Stimulated activated CD4-positive, alpha-beta T cell treated with anti-CD3 and anti-CD28 coated beads, Interleukin-15, amount 100 ng/mL, for 48 hours (primary cell): ENCODE measurements at regions not wholly inside any gene's neighbourhood (a gene's known extent, or its start where the extent isn't known, plus 50 kb on each side); places are given as distances from the start of the nearest gene placed in this dataset.

Experiments
- DNase-seq, 2 donors: peaks; one replicate each; pipeline ENCODE4 v3.0.0-alpha.2; 2020; ENCODE audit warnings: low read depth in 2 of 2

DNA sequence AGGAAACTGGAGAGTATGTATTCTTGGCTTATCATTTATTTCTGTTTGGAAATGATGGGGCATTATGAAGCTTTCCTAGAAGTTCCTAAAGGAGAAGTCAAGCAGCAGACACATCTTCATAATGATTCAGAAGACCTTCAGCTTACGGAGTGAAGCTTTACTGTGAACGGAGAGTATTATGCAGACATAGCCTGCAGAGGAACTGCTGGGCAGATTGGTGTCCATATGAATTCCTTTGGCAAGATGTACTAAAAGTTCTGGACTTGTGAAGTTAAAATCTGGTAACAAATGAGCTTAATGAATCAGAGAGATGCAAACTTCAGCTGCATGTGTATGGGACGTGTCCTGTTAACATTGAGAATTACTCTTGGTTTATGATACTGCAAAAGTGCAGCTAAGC lies 60.1 kb downstream of the NABP1 start:
- no peak for DNase-seq

DNA sequence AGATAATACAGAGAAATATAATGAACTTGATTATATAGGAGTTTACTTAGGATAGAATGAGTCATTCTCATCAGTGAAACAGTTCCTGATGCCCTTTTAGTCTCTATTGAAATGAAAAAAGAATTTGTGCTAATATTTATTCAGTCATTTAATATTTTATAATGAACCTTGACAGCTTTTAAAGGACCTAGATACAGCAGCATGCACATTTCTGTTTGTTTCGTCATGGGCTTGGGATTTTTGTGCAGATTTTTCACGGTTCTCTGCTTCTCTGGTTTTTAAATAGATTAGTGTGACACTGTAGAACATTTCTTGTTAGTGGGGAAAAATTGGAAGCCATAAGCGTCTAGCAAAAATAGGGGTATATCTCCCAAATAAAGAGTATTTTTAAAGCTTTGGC lies 60.7 kb downstream of the NABP1 start:
- DNase-seq: no peak

DNA sequence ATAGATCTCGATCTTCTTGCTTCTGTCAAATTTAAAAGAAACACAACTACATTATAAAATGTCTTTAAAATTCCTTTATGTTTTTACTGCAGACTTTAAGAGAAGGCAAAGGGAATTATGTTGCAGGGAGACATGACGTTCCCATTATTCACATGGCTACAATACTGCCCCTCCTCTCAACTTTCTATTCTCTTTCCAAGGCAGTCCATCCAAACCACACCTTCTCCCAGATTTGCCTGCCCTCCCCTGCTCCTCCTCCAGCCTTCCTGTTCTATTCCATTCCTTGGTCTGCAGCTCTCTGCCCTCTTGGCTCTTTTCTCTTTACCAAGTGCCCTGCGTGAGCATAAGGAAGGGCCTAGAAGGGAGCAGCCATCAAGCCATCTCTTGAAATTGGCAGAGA lies 61.3 kb downstream of the NABP1 start:
- DNase-seq: no peak

DNA sequence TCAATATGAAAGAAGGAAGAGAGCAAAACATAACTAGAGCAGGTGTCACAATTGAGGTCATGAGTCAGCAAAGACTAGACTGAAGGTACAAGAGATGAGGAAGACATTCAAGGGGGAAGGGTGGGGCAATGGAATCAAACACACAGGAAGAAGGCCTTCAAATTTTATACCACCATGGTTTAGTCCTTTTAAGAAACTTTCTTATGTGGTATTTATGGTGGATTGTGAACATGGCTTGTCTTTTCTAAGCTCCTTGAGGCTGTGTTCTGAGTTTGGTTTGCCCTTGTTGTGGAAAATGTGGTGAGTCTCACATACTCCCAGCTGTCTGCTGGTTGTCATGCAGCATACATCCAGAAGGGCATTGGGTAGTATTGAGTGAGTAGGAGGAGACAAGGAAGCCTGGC lies 62.1 kb downstream of the NABP1 start:
- peak; percentile 1 to 12 for DNase-seq

DNA sequence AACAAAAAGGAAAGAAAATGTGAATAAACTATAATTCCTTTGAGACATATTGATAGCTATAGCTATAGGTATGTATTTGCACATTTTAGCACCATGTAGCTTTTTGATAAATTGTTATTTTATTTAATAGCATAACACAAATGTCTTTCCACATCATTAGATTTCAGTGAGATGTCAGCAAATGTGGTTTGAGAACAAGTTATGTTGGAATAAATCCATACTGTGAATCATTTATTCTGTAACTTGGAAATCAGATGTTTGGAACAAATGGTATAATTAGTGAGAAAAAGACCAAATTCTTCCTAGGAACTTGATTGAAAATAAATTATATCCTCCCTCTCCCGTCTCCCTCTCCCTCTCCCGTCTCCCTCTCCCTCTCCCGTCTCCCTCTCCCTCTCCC lies 62.8 kb downstream of the NABP1 start:
- DNase-seq: no peak

DNA sequence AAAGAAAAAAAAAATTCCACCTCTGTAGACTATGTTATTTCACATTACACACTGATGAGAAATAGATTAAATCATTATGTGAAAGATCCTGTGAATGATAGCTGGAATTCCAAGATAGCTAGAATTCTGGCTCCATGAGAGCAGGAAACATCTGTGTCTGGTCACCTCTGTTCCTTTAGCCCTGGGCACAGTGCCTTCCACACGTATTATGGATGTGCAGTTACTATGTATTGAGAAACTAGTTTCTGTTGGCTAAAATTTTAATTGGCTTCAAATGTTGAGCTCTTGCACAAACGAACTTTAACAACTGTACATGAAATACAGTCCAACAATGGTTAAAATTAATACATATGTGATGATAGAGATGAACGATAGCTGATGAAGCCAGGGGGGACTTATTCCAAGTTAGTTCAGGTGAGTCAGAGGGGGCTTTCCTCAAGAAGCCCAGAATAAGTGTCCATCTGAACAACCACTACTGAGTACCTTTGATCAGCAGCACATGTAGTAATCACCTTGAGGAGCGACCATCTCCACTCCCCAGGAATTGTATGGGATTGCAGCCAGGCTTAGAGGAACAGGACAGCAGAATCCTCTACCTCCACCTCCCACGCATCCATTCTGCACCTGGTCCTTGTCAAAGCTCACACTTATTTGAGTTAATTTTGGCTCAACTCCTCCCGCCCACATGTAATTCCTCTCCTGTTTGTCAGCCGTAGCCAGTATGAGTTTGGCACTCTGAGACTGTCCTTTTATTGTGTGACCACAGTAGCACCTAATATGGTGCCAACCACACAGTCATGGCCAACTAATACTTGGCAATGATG lies 68.6 kb downstream of the NABP1 start:
- no peak for DNase-seq

DNA sequence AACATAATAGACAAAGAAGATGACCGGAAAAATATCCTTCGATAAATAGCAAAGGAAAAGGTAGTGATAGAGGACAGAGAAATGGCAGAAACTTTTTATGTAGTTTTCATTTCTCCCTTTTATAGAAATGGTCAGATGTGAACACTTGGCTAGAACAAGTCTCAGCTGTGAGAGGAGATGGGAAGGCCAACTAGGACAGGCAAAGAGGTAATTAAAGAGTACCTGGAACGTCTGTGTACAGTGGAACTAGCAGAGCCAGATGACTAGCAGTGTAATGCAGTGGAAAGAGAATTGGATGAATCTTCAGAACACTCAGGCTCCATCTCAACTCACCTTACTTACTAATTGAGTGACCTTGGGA lies 69.2 kb downstream of the NABP1 start:
- DNase-seq: no peak

DNA sequence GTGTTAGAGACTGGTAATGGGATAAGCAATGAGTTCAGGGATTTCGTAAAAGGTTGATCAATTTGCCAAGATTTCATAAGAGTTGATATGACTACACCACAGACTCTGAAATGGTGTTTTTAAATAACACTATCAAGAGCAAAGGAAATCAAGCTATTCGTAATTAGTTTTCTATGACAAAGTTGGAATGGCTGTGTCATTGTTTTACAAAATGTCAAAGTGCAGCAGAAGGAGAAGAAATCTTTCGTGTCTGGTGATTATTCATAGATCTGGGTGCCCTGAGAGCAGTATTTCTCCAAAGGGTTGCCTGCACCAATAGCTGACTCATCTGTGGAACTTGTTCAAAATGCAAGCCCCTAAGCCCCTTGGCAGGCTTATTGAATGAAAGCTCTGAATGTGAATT lies 70.1 kb downstream of the NABP1 start:
- DNase-seq: no peak

DNA sequence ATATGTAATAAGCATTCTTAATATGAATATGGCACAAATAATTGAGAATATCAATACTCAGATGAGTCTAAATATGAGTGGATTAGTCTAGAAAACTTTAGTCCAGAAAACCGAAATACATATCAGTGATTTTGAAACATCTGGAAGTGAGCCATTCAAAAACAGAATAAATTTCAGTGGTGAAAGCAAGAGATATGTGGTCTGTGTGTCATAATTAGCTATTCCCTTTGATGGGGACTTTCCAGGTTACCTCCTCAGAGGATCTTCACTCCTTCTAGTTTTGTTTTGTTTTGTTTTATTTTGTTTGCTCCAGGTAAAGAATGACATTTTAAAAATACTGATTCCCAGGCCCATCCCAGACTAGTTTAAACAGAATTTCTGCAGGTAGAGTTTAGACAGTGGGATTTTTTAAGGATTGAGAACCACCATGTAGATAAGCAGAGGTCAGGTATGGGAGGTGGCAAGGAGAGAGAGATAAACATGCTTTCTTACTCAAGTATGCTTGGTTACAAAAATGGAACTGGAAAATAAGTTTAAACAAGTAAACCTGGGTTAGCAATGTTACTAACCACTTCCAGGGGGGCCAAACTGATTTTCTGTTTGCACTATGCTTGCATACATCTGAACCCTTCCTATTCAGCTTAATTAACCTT lies 70.7 kb downstream of the NABP1 start:
- no peak for DNase-seq

DNA sequence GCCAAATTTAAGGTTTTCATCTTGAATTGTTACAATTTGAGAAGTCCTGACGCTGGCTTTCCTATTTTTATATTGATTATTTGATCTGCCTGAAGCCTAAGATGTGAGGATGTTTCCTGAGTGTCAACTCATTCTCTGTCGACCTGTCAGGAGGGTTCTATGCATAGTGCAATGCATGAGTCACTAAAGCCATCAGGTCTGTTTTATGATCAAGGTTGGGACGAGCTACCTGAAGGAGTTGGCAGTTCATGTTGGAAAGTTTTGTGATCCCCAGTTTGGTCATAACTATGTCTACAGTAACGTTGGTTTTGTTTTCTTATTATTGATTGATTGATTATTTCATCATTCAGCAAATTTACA lies 71.2 kb downstream of the NABP1 start:
- DNase-seq: no peak

DNA sequence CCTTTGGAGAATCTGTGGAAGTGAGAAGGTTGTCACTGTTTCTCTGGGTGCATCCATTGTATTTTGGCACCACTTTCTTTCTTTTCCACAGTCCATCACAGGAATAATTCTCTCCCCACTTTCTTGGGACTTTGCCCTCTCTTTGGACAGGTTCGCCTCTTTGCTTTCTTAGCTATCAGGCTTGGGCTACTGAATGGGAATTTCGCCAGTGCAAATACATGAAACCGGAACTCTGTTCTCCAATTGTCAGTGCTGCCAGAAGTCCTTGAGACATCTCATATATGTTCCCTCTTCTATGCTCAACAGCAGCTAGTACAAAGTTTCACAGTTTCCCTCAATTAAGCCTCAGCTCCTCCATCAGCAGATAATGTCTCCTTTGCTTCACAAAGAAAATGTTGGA lies 76.2 kb downstream of the NABP1 start:
- DNase-seq: no peak

DNA sequence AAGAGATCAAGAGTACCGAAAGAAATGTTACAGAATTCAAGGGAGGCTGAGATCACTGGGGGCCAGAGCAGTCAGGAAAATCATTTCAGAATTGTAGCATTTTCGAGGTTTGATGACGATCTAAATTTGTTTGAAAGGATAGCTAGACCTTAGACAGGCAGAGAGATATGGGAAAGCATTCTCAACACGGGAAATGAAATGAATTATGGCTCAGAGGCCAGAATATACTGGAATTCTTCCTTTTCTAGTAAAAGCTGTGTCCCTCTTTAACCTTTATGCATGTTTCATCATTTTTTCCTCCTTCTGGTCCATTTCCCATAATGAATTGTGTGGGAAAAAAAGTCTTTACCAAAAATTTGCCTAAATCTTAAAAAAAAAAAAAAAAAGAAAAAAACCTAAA lies 78.8 kb downstream of the NABP1 start:
- no peak for DNase-seq

DNA sequence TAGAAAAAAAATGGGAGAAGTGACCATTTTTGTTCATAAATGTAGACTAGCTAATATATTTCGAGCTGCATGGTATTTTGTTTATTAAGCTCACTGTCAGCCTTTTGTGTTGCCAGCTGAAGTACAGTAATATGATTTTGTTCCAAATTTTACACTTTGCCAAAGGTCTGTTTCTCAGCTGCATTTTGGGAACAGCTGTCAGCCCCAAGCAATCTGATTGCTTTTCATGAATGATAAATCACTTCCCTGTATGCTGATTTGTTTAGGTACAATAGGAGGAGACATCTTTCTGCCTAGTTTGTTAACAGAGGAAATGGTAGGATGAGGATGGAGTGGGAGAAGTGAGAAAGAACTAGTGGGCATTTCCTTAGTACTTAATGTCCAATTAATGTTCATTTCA lies 79.3 kb downstream of the NABP1 start:
- DNase-seq: no peak

DNA sequence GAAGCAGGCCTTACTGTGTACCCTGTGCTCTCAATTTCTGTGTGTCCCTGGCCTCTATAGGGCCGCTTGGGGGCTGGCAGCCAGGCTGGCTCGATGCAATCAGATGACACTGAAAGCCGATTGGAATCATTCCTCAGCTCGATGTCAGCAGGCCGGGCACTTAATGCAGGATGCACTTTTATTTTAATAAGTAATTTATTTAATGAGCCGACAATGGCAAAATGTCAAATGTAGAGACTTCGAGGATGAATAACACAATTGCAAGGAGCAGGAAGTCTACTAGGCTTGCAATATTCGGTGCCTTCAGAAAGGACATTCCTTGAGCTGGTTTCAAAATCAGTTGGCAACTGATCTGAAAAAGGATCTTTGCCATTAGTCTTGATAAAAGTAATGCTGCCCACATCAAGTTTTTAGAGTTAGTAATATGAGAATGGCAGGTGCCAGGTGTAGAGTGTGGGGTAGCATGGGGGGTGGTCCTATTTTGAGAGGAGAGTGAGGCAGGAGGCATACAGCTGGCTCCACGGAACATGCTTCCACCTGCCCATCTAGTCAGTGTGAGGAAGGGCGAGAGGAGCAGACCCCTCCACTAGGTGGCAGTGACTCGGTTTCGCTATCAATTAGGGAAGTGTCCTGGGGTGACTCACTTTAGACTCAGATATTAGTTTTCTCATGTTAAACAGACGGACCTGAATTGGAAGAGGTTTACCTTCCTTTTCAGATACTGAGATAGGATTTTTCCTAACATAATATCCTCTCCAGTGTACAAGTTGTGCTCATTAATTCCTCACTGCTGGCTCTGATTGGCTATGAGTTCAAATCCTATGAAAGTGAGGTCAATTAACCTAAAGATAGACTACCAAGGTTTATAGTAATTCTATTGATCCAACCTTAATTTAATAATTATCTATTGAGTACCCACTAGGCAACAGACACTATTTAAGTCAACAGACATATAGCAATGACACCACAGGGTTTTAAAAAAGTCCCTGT lies 80.9 kb downstream of the NABP1 start:
- DNase-seq: peak; percentile 5 to 33

DNA sequence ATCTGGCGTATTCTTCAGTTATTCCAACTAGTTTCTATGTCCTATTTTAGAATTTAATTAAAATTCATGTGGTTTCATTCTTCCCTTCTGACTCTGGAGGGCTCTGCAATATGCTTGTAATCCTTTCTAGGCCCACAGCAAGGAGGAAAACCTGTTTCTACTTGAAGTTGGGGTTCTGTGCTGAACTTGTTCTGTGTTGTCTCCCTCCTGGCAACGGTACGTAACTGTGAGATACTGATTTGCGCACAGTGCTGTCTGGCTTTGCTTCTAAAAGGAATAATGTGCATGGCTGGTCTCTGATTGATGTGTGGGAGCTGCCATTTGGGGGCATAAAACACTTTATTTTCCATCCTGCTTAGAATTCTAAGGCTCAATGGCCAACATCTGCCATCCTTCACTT lies 81.7 kb downstream of the NABP1 start:
- no peak for DNase-seq

DNA sequence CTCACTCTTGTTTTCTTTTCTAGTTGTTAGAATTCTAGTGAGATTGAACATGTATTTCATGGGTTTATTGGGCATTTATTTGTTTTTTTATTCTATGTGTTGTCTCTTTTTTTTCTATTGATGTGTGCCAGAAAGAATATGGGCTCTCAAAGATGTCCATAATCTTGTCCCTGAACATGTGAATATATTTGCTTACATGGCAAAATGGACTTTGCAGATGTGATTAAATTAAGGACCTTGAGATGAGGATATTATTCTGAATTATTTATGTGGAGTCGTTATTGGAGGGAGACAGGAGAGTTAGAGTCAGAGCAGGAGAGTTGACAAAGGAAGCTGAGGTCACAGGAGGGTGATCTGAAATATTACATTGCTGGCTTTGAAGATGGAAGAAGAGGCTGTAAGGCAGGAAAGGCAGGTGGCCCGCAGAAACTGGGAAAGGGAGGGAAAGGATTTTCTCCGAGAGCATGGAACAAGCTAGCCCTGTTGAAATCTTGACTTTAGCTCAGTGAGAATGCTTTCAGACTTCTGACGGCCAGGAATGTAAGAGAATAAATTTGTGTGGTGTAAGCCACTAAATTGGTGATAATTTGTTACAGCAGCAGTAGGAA lies 82.8 kb downstream of the NABP1 start:
- DNase-seq: no peak

DNA sequence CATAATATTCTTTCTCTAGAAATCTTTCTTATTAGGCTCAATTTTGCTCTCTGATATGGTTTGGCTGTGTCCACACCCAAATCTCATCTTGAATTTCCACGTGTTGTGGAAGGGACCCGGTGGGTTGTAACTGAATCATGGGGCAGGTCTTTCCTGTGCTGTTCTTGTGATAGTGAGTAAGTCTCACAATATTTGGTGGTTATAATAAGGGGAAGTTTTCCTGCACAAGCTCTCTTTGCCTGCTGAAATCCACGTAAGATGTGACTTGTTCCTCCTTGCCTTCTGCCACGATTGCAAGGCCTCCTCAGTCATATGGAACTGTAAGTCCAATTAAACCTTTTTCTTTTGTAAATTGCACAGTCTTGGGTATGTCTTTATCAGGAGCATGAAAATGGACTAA lies 73.8 kb downstream of the CAVIN2 start:
- no peak for DNase-seq

DNA sequence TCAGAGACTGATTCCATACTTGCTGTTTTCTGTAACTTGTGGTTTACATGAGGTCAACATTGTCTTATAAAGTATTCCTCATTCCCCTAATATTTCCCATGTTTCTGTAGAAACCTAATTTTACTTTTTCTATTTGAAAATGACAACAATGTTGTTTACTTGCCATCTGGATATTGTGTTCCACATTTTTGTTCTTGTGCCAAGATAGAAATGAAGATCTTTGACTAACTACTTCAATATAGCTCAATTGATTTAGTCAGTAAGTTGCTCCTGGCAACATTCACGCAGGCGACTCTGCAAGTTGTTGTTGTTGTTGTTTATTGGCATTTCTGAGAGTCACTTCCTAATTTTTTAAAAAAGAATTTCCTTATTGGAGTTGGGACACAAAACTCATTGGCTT lies 69.5 kb downstream of the CAVIN2 start:
- DNase-seq: no peak

DNA sequence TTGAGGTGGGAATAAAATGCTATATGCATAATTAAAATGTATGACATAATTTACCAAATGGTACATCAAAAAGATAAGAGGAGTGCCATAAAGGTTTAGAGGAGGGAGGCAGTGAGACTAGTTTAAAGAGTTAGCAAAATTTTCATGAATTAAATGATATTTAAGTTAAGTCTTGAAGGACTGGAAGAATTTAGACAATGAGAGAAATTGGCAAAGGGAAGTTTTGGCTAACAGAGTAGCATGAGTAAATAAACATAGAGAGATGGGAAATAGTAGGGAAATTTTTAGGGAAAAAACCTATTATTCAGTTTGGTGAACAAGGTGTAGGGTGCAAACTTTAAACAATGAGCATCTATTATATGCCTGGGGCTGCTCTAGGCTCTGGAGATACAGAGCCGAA lies 68.8 kb downstream of the CAVIN2 start:
- DNase-seq: no peak

DNA sequence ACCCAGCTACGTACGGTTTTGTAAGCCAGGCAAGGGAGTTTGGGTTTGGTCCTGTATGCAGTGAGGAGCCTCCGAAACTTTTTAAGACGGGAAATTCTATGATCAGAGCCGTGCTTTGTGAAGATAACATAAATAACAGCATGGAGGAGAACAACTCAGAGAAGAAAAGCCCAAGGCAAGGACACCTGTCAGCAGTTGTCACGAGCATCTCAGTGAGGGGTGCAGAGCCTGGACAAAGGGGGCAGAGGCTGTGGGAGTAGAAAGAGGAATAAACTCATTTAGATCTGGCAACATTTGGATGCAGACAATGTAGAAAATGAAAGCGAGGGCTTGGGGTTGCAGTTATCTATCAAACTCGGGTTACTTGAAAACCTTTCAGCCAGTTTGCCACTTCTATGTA lies 64.5 kb downstream of the CAVIN2 start:
- no peak for DNase-seq

DNA sequence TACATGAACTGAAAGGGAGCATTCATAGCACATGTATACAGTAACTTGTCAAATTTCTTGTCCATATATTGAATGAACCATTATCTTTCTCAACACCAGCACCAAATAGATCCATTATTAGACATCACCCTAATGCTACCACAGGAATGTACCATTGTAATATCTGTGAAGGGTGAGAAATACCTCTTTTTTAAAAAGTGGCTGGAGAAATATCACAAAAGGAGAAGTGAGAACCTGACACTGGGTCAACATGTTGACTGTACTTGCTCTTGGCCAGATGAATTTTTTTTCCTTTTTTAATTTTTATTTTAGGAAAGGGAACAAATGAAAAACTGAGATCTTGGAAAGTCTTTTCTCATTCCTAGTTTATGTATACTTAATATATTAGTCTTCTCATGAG lies 63.5 kb downstream of the CAVIN2 start:
- DNase-seq: no peak
